ENCODE measurements at regions not wholly inside any gene's neighbourhood (a gene's known extent, or its start where the extent isn't known, plus 50 kb on each side); places are given as distances from the start of the nearest gene placed in this dataset.

GRCh38 chr2:102979429-102979828, 217.6 kb downstream of the TMEM182 start:
- TF ChIP-seq CTCF (IDR thresholded peaks at IDR 0.05) (no peak), POLR2A (IDR thresholded peaks at IDR 0.05) (no peak)
